ENCODE measurements at regions not wholly inside any gene's neighbourhood (a gene's known extent, or its start where the extent isn't known, plus 50 kb on each side); places are given as distances from the start of the nearest gene placed in this dataset.

DNA sequence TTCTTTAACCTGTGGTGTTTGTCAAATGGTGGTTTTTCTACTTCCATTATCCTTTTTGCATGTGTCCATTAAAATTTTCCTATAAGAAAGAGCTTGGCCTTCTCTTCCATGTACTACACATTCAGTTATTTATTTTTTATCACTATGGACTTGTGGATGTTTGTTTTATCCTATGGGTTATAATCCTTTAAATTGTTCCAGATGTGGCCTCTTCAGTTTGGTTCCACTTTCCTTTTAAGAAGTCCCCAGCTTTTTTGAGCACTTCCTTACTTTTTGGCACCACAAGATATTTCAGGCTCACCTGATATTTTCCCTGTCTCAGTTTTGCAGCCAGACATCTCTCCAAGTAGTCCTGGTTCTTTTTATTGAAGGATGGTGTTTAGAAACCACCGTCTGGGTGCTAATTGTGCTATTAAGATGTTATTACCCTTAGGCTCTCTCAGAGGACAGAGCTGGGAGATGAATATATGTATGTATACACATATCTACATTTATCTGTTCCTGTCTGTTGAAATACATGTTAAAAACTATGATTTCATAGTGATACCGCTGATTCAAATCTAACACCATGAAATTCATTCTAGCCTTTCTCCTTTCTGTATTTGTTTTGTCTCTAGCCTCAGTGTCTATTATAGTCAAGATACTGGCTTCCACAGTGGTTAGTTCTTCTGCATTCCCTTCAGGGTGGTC, 408.5 kb upstream of the RGS6 start:
- Histone ChIP-seq H3K27ac (ENCODE audit: insufficient read depth, low read length) (no peak overlapping the region), H3K9me3 (ENCODE audit: control insufficient read depth, insufficient read depth, low read length) (no peaks in the 10 kb centered on the region), H2BK120ac (ENCODE audit: low read depth, low read length) (no peak overlapping the region), H4K20me1 (ENCODE audit: insufficient read depth, low read length) (peaks cover 5% of the 10 kb centered on the region; the same call in 1 of the 2 replicates), H3K9me1 (ENCODE audit: insufficient read depth, low read length) (peaks cover 2% of the 10 kb centered on the region; the same call in 1 of the 2 replicates), H3K14ac (replicated peaks; ENCODE audit: low read depth, low read length) (no peak overlapping the region), H3K18ac (ENCODE audit: low read depth, low read length) (no peak overlapping the region; the same call in 1 of the 2 replicates), H3K4me3 (ENCODE audit: insufficient read depth, low read depth, low read length) (no peak overlapping the region), H4K91ac (ENCODE audit: insufficient read depth, low read depth, low read length) (no peak overlapping the region), H3K23ac (ENCODE audit: low read depth, low read length) (no peak overlapping the region), H3K79me1 (ENCODE audit: low read depth in 1 of 2, low read length in 2 of 2) (peaks cover 20 to 38% of the 10 kb centered on the region in 2 experiments), H2BK20ac (ENCODE audit: low read depth, low read length) (no peak overlapping the region), H3K9ac (ENCODE audit: low read depth, low read length) (no peak overlapping the region), H2AK5ac (ENCODE audit: low read depth, low read length) (no peak overlapping the region), H4K8ac (ENCODE audit: low read depth in 2 of 2, low read length in 2 of 2) (no peak overlapping the region), H3K56ac (ENCODE audit: extremely low read depth, insufficient read depth, low read length) (no peak overlapping the region), H3K4me1 (ENCODE audit: control insufficient read depth, insufficient read depth, low read length) (peaks cover 9% of the 10 kb centered on the region), H2AFZ (replicated peaks; ENCODE audit: low read length, poor library complexity) (no peak overlapping the region), H3K36me3 (ENCODE audit: control insufficient read depth, insufficient read depth, low read length) (no peaks in the 10 kb centered on the region), H3K4ac (ENCODE audit: low read depth, low read length) (no peak overlapping the region), H2AK9ac (replicated peaks; ENCODE audit: low read depth, low read length, poor library complexity) (no peak overlapping the region), H2BK15ac (ENCODE audit: low read depth, low read length) (no peak overlapping the region), H2BK5ac (ENCODE audit: low read depth, low read length, poor library complexity, severe bottlenecking) (no peak overlapping the region), H4K5ac (ENCODE audit: low read depth, low read length) (no peak overlapping the region; the same call in 1 of the 2 replicates), H3K27me3 (ENCODE audit: control insufficient read depth, insufficient read depth, low read length) (no peaks in the 10 kb centered on the region), H3K4me2 (ENCODE audit: low read depth, low read length) (peak overlapping the region; percentile 74; the same call in 1 of the 2 replicates)
- in situ Hi-C loops (cut with MboI; ENCODE audit: low sequenced_read_pairs): no loop called here
- ATAC-seq (ENCODE audit: low read depth) (no peak; the same call in 1 of the 2 replicates), DNase-seq (peak; percentile 42)
- intact Hi-C loops (cut with micrococcal nuclease): no loop called here
- WGBS, 2 experiments (ENCODE audit: extremely low coverage in 2 of 2, insufficient read length in 1 of 2): no CpG with 5 or more reads among the region's 2 CpGs
- dilution Hi-C loops (cut with HindIII; ENCODE audit: low sequenced_read_pairs, unreplicated experiment): no loop called here
- TF ChIP-seq MAFK (IDR thresholded peaks at IDR 0.05; ENCODE audit: low read depth, low read length) (no peak), MAZ (IDR thresholded peaks at IDR 0.05; ENCODE audit: borderline replicate concordance, low read depth, low read length) (no peak)
- TF ChIP-seq, protein P1, sequence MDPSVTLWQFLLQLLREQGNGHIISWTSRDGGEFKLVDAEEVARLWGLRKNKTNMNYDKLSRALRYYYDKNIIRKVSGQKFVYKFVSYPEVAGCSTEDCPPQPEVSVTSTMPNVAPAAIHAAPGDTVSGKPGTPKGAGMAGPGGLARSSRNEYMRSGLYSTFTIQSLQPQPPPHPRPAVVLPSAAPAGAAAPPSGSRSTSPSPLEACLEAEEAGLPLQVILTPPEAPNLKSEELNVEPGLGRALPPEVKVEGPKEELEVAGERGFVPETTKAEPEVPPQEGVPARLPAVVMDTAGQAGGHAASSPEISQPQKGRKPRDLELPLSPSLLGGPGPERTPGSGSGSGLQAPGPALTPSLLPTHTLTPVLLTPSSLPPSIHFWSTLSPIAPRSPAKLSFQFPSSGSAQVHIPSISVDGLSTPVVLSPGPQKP (IDR thresholded peaks at IDR 0.05; ENCODE audit: borderline replicate concordance, low read depth, low read length): no peak
- CTCF ChIA-PET: interaction anchor here (0.5 kb wide), 1 partner anchor 970 kb away, joined by 3 read pairs; no protein-coding TSS in a partner anchor
- BruUV-seq (replicated peaks): no TSS peak
- POLR2A ChIA-PET (ENCODE audit: unreplicated experiment): no interaction called here
